PC-9 (cell line): ENCODE measurements at regions not wholly inside any gene's neighbourhood (a gene's known extent, or its start where the extent isn't known, plus 50 kb on each side); places are given as distances from the start of the nearest gene placed in this dataset.

Experiments
- BruUV-seq: library from RNA; stranded (reverse); fragments of 400-500 nt; replicated peaks from 2 replicates; lab custom pipeline; 2021; lab: Mats Ljungman, UMichigan
- CTCF ChIA-PET: fragments of 300-600 bp; sonication (Branson Sonifier 250); formaldehyde crosslinking; loops from one replicate; lab custom pipeline; 2022; ENCODE audit warnings: antibody characterized with exemption; lab: Charles Lee
- POLR2A ChIA-PET: fragments of 300-600 bp; sonication (Branson Sonifier 250); formaldehyde crosslinking; loops from one replicate; lab custom pipeline; 2022; ENCODE audit warnings: antibody characterized with exemption; ENCODE audit not compliant: unreplicated experiment; lab: Charles Lee
- DNase-seq, 2 experiments: peaks; one replicate each; pipeline versions ENCODE4 v3.0.0 to v3.0.0-alpha.2; 2015 to 2022; ENCODE audit warnings: mixed read lengths in 1 of 2
- H2AFZ ChIP-seq: fragments of 200-600 bp; sonication (generic); 2 replicates; pipeline ENCODE4 v1.8.1; 2017; ENCODE audit warnings: antibody characterized with exemption
- H3F3A ChIP-seq: fragments of 200-600 bp; sonication (generic); 2 replicates; pipeline ENCODE4 v1.8.1; 2017; ENCODE audit warnings: antibody characterized with exemption, mild to moderate bottlenecking, low read depth; ENCODE audit not compliant: insufficient read depth
- H3K27ac ChIP-seq: fragments of 200-600 bp; sonication (generic); 2 replicates; pipeline ENCODE4 v1.6.1; 2016; ENCODE audit warnings: mixed run types
- H3K27me3 ChIP-seq: fragments of 200-600 bp; sonication (generic); 2 replicates; pipeline ENCODE4 v1.6.1; 2016; ENCODE audit warnings: low read depth, mixed run types; ENCODE audit not compliant: insufficient read depth
- H3K36me3 ChIP-seq: fragments of 200-600 bp; sonication (generic); 2 replicates; pipeline ENCODE4 v1.6.1; 2016; ENCODE audit warnings: low read depth, mixed run types
- H3K4me1 ChIP-seq: fragments of 200-600 bp; sonication (generic); replicated peaks from 2 replicates; pipeline ENCODE4 v1.6.1; 2016; ENCODE audit warnings: mixed run types; ENCODE audit not compliant: insufficient read depth
- H3K4me2 ChIP-seq: fragments of 200-600 bp; sonication (generic); 2 replicates; pipeline ENCODE4 v1.6.1; 2017; ENCODE audit warnings: mixed run types
- H3K4me3 ChIP-seq: fragments of 200-600 bp; sonication (generic); 2 replicates; pipeline ENCODE4 v1.6.1; 2016; ENCODE audit warnings: mixed run types
- H3K79me2 ChIP-seq: fragments of 200-600 bp; sonication (generic); 2 replicates; pipeline ENCODE4 v1.6.1; 2017; ENCODE audit warnings: low read depth, mixed run types
- H3K9me2 ChIP-seq: fragments of 200-600 bp; sonication (generic); 2 replicates; pipeline ENCODE4 v1.8.1; 2017; ENCODE audit warnings: mild to moderate bottlenecking; ENCODE audit not compliant: insufficient read depth
- H3K9me3 ChIP-seq: fragments of 200-600 bp; sonication (generic); 2 replicates; pipeline ENCODE4 v1.8.1; 2016; ENCODE audit warnings: low read depth; ENCODE audit not compliant: insufficient read depth
- H4K20me1 ChIP-seq: fragments of 200-600 bp; sonication (generic); 2 replicates; pipeline ENCODE4 v1.8.1; 2017; ENCODE audit not compliant: insufficient read depth
- EZH2 ChIP-seq: fragments of 200-600 bp; sonication (generic); IDR thresholded peaks from 2 replicates; pipeline ENCODE4 v1.8.0; 2017; ENCODE audit warnings: antibody characterized with exemption, low read depth
- intact Hi-C: fragments of 100-400 bp; cut with micrococcal nuclease; formaldehyde crosslinking; loops from one replicate; pipeline ENCODE4 v1.10.0; 2022; ENCODE audit not compliant: unreplicated experiment
- TF ChIP-seq, protein P1 (sequence below): fragments of 200-600 bp; sonication (generic); conservative IDR thresholded peaks from 2 replicates; pipeline ENCODE4 v1.6.1; 2017; ENCODE audit warnings: mixed run types, antibody characterized with exemption, mild to moderate bottlenecking, moderate library complexity

DNA sequence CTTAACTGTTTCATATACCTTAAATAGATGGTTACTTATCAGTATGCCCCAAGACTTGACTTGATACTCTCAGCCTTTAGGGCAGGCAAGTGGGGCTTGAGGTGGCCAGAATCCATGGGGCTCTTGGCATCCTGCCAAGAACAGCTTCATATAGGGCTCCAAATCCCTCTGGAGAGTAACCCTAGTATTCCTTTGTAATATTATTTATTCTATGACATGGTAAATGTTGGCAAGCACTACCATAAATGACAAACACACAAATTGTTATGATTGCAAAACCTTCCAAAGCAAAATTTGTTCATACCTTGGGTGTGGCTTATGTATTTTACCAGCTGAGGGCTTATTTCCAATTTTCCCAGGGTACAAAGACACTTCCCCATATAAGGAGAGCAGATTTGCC lies 257.4 kb upstream of the TRPC7 start:
- Histone ChIP-seq H3K4me1 (peaks cover 30% of the 10 kb centered on the region), H3K36me3 (no peaks in the 10 kb centered on the region), H2AFZ (no peak overlapping the region), H3K4me3 (no peak overlapping the region), H3K27ac (no peak overlapping the region), H3F3A (peaks cover 17% of the 10 kb centered on the region; the same call in 1 of the 2 replicates), H3K4me2 (no peak overlapping the region), H4K20me1 (no peaks in the 10 kb centered on the region), H3K27me3 (no peaks in the 10 kb centered on the region), H3K79me2 (no peaks in the 10 kb centered on the region), H3K9me2 (no peaks in the 10 kb centered on the region), H3K9me3 (no peaks in the 10 kb centered on the region)
- TF ChIP-seq, protein P1, sequence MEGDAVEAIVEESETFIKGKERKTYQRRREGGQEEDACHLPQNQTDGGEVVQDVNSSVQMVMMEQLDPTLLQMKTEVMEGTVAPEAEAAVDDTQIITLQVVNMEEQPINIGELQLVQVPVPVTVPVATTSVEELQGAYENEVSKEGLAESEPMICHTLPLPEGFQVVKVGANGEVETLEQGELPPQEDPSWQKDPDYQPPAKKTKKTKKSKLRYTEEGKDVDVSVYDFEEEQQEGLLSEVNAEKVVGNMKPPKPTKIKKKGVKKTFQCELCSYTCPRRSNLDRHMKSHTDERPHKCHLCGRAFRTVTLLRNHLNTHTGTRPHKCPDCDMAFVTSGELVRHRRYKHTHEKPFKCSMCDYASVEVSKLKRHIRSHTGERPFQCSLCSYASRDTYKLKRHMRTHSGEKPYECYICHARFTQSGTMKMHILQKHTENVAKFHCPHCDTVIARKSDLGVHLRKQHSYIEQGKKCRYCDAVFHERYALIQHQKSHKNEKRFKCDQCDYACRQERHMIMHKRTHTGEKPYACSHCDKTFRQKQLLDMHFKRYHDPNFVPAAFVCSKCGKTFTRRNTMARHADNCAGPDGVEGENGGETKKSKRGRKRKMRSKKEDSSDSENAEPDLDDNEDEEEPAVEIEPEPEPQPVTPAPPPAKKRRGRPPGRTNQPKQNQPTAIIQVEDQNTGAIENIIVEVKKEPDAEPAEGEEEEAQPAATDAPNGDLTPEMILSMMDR, result no peak
- TF ChIP-seq EZH2, result no peak
- POLR2A ChIA-PET, result no interaction called here
- CTCF ChIA-PET, result no interaction called here
- no TSS peak for BruUV-seq
- DNase-seq, result peak in 1 of 2 experiments; percentile 69
- intact Hi-C loops, result no loop called here

DNA sequence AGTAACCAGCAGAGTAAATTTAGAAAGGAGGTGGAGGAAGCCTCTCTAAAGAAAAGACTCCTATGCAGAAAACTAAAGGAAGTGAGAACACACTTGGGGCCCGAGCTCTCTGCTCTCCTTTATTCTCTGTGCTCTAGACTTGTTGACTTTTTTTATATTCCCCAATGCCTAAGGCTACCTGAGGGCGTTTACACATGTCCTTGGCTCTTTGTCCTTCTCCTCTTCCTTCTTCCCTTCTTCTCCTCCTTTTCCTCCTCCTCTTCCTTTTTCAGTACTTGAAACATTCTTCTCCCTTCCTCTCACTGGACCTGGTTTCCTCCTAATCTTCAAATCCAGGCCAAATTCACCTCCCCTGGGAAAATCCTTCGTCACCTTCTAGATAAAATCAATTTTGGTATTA lies 256.4 kb upstream of the TRPC7 start:
- Histone ChIP-seq H3K4me2 (no peak overlapping the region), H3K9me3 (no peaks in the 10 kb centered on the region), H3K36me3 (no peaks in the 10 kb centered on the region), H3F3A (peaks cover 17% of the 10 kb centered on the region; the same call in 1 of the 2 replicates), H3K27me3 (no peaks in the 10 kb centered on the region), H2AFZ (no peak overlapping the region), H3K27ac (no peak overlapping the region), H3K79me2 (no peaks in the 10 kb centered on the region), H3K4me3 (no peak overlapping the region), H3K4me1 (peaks cover 30% of the 10 kb centered on the region), H4K20me1 (no peaks in the 10 kb centered on the region), H3K9me2 (no peaks in the 10 kb centered on the region)
- BruUV-seq, result no TSS peak
- ChIA-PET POLR2A (no interaction called here), CTCF (interaction anchor here (0.7 kb wide), 1 partner anchor 52 kb away, joined by 4 read pairs; no protein-coding TSS in a partner anchor)
- intact Hi-C loops, result no loop called here
- TF ChIP-seq, protein P1, result no peak
- no peak for TF ChIP-seq EZH2
- DNase-seq, result no peak

DNA sequence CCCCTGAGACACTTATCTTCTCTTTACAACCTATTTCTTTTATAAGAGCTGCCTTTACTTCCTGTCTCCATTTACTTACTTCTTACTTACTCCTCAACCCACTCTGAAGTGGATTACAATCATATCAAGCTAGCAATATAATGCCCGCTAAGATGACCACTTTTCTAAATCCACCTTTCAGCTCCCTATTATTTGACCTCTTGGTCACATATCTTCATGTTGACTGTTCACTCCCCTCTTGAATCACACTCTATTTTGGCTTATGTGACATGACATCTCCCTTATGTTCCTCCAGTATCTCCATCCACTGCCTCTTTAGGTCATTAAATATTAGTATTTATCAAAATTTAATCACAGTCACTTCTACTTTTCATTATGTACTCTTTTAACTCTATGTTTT lies 255.3 kb upstream of the TRPC7 start:
- Histone ChIP-seq H3K27ac (peak overlapping the region; percentile 46), H3K4me3 (no peak overlapping the region), H3K4me1 (peaks cover 35% of the 10 kb centered on the region), H3K27me3 (no peaks in the 10 kb centered on the region), H3K4me2 (no peak overlapping the region; the same call in 1 of the 2 replicates), H3K9me2 (no peaks in the 10 kb centered on the region), H3K79me2 (no peaks in the 10 kb centered on the region), H3F3A (peaks cover 17% of the 10 kb centered on the region; the same call in 1 of the 2 replicates), H2AFZ (no peak overlapping the region), H4K20me1 (no peaks in the 10 kb centered on the region), H3K36me3 (no peaks in the 10 kb centered on the region), H3K9me3 (no peaks in the 10 kb centered on the region)
- CTCF ChIA-PET, result interaction anchor here (0.6 kb wide), 1 partner anchor 457 kb away, joined by 3 read pairs; no protein-coding TSS in a partner anchor
- DNase-seq, result no peak
- no peak for TF ChIP-seq EZH2
- TF ChIP-seq, protein P1, result no peak
- BruUV-seq, result no TSS peak
- intact Hi-C loops, result no loop called here
- POLR2A ChIA-PET, result no interaction called here
